HEK293 (cell line): ENCODE measurements at regions not wholly inside any gene's neighbourhood (a gene's known extent, or its start where the extent isn't known, plus 50 kb on each side); places are given as distances from the start of the nearest gene placed in this dataset.

Experiments
- CTCF ChIA-PET: fragments of 350-600 bp; formaldehyde crosslinking; extraction: SDS; loops from one replicate; lab custom pipeline; 2021; ENCODE audit warnings: antibody characterized with exemption; lab: Yijun Ruan, JAX
- POLR2A ChIA-PET: fragments of 300-600 bp; formaldehyde crosslinking; extraction: SDS; loops from one replicate; lab custom pipeline; 2020; ENCODE audit warnings: antibody characterized with exemption, inconsistent platforms; lab: Yijun Ruan, JAX
- H3K27ac ChIP-seq: fragments of 200-500 bp; sonication (Bioruptor generic); 2 replicates; pipeline ENCODE4 v1.5.1; 2014; ENCODE audit warnings: low read depth, low read length, control low read depth, inconsistent platforms; ENCODE audit errors: extremely low read depth
- H3K36me3 ChIP-seq, 2 experiments: fragments of 200-500 bp in 1 of 2; sonication (Bioruptor generic) in 1 of 2; 1 replicate in 1 of 2; 2 replicates in 1 of 2; pipeline ENCODE4 v1.5.1; 2014 to 2017; ENCODE audit warnings: inconsistent platforms in 2 of 2, low read length in 2 of 2; ENCODE audit not compliant: control insufficient read depth in 2 of 2, insufficient read depth in 1 of 2
- H3K4me1 ChIP-seq: fragments of 200-500 bp; sonication (Bioruptor generic); 2 replicates; pipeline ENCODE4 v1.5.1; 2014; ENCODE audit warnings: mild to moderate bottlenecking, low read length, inconsistent platforms; ENCODE audit not compliant: control insufficient read depth, insufficient read depth
- H3K4me3 ChIP-seq: 2 replicates; pipeline ENCODE4 v1.5.1; 2011; ENCODE audit warnings: low read depth, mild to moderate bottlenecking, control low read depth, low read length, moderate library complexity
- H3K9me3 ChIP-seq: fragments of 200-500 bp; sonication (Bioruptor generic); 2 replicates; pipeline ENCODE4 v1.5.1; 2014; ENCODE audit warnings: low read depth, low read length, inconsistent platforms; ENCODE audit not compliant: control insufficient read depth, insufficient read depth
- OVOL3 ChIP-seq: fragments of 450-650 bp; formaldehyde crosslinking; IDR thresholded peaks from 2 replicates; pipeline ENCODE4 v1.5.1; 2016; ENCODE audit warnings: missing biosample characterization, missing genetic modification characterization
- PBX3 ChIP-seq: sonication (generic); formaldehyde crosslinking; IDR thresholded peaks from 2 replicates; pipeline ENCODE4 v1.8.1; 2022; ENCODE audit warnings: mild to moderate bottlenecking, moderate library complexity, missing genetic modification reagents
- TCF7L2 ChIP-seq: IDR thresholded peaks from 2 replicates; pipeline ENCODE4 v1.6.1; 2011; ENCODE audit warnings: low read depth, mild to moderate bottlenecking, inconsistent platforms, low read length, moderate library complexity, borderline replicate concordance
- ZBTB1 ChIP-seq: fragments of 450-650 bp; formaldehyde crosslinking; IDR thresholded peaks from 2 replicates; pipeline ENCODE4 v1.5.1; 2016; ENCODE audit warnings: missing biosample characterization, missing genetic modification characterization
- ZBTB17 ChIP-seq: fragments of 450-650 bp; formaldehyde crosslinking; IDR thresholded peaks from 2 replicates; pipeline ENCODE4 v1.5.1; 2016; ENCODE audit warnings: missing biosample characterization, missing genetic modification characterization
- ZBTB44 ChIP-seq: fragments of 450-650 bp; IDR thresholded peaks from 2 replicates; pipeline ENCODE4 v1.5.1; 2018; ENCODE audit warnings: missing biosample characterization, mild to moderate bottlenecking, missing genetic modification characterization
- ZBTB7A ChIP-seq: fragments of 450-650 bp; formaldehyde crosslinking; IDR thresholded peaks from 2 replicates; pipeline ENCODE4 v1.5.1; 2016; ENCODE audit warnings: low read depth, missing biosample characterization, missing genetic modification characterization
- ZFP3 ChIP-seq: fragments of 450-650 bp; formaldehyde crosslinking; IDR thresholded peaks from 2 replicates; pipeline ENCODE4 v1.5.1; 2016; ENCODE audit warnings: low read depth, missing biosample characterization, missing genetic modification characterization
- ZNF146 ChIP-seq: fragments of 450-650 bp; formaldehyde crosslinking; IDR thresholded peaks from 2 replicates; pipeline ENCODE4 v1.5.1; 2016; ENCODE audit warnings: missing biosample characterization, missing genetic modification characterization
- ZNF292 ChIP-seq: fragments of 450-650 bp; formaldehyde crosslinking; IDR thresholded peaks from 2 replicates; pipeline ENCODE4 v1.5.1; 2016; ENCODE audit warnings: low read depth, missing biosample characterization, missing genetic modification characterization, borderline replicate concordance
- ZNF324 ChIP-seq: fragments of 450-650 bp; formaldehyde crosslinking; IDR thresholded peaks from 2 replicates; pipeline ENCODE4 v1.5.1; 2016; ENCODE audit warnings: missing biosample characterization, missing genetic modification characterization
- ZNF335 ChIP-seq: fragments of 450-650 bp; formaldehyde crosslinking; conservative IDR thresholded peaks from 2 replicates; pipeline ENCODE4 v1.5.1; 2016; ENCODE audit warnings: missing biosample characterization, missing genetic modification characterization
- ZNF341 ChIP-seq: fragments of 450-650 bp; formaldehyde crosslinking; IDR thresholded peaks from 2 replicates; pipeline ENCODE4; 2016; ENCODE audit warnings: low read depth, missing biosample characterization, missing genetic modification characterization
- ZNF394 ChIP-seq: fragments of 450-650 bp; formaldehyde crosslinking; IDR thresholded peaks from 2 replicates; pipeline ENCODE4 v1.5.1; 2016; ENCODE audit warnings: missing biosample characterization, missing genetic modification characterization, mild to moderate bottlenecking, moderate library complexity, borderline replicate concordance
- ZNF423 ChIP-seq: fragments of 450-650 bp; formaldehyde crosslinking; IDR thresholded peaks from 2 replicates; pipeline ENCODE4 v1.5.1; 2016; ENCODE audit warnings: missing biosample characterization, missing genetic modification characterization
- ZNF473 ChIP-seq: fragments of 450-650 bp; formaldehyde crosslinking; IDR thresholded peaks from 2 replicates; pipeline ENCODE4 v1.5.1; 2017; ENCODE audit warnings: missing biosample characterization, missing genetic modification characterization
- ZNF488 ChIP-seq: fragments of 450-650 bp; formaldehyde crosslinking; IDR thresholded peaks from 2 replicates; pipeline ENCODE4 v1.5.1; 2016; ENCODE audit warnings: missing biosample characterization, missing genetic modification characterization
- ZNF513 ChIP-seq: fragments of 450-650 bp; IDR thresholded peaks from 2 replicates; pipeline ENCODE4 v1.5.1; 2018; ENCODE audit warnings: missing biosample characterization, missing genetic modification characterization
- ZNF521 ChIP-seq: fragments of 450-650 bp; formaldehyde crosslinking; IDR thresholded peaks from 2 replicates; pipeline ENCODE4 v1.5.1; 2017; ENCODE audit warnings: missing biosample characterization, mild to moderate bottlenecking, missing genetic modification characterization
- ZNF558 ChIP-seq: fragments of 450-650 bp; formaldehyde crosslinking; IDR thresholded peaks from 2 replicates; pipeline ENCODE4 v1.5.1; 2016; ENCODE audit warnings: missing biosample characterization, missing genetic modification characterization
- ZNF629 ChIP-seq: fragments of 450-650 bp; formaldehyde crosslinking; IDR thresholded peaks from 2 replicates; pipeline ENCODE4 v1.5.1; 2017; ENCODE audit warnings: missing biosample characterization, missing genetic modification characterization
- ZNF660 ChIP-seq: fragments of 450-650 bp; IDR thresholded peaks from 2 replicates; pipeline ENCODE4 v1.5.1; 2018; ENCODE audit warnings: missing biosample characterization, mild to moderate bottlenecking, missing genetic modification characterization
- ZNF747 ChIP-seq: fragments of 450-650 bp; formaldehyde crosslinking; IDR thresholded peaks from 2 replicates; pipeline ENCODE4 v1.5.1; 2016; ENCODE audit warnings: missing biosample characterization, missing genetic modification characterization
- ZNF837 ChIP-seq: fragments of 450-650 bp; formaldehyde crosslinking; IDR thresholded peaks from 2 replicates; pipeline ENCODE4 v1.5.1; 2016; ENCODE audit warnings: missing biosample characterization, missing genetic modification characterization
- TF ChIP-seq, protein P1 (sequence below): fragments of 450-650 bp; formaldehyde crosslinking; IDR thresholded peaks from 2 replicates; pipeline ENCODE4 v1.5.1; 2016; ENCODE audit warnings: missing biosample characterization, missing genetic modification characterization, low read depth

GRCh38 chr12:118521036-118521370 is 144.6 kb downstream of the SUDS3 start (continued):
- TF ChIP-seq ZNF513 (tag by site-specific recombination): no peak
- no peak for TF ChIP-seq ZNF473 (tag by site-specific recombination)
- no peak for TF ChIP-seq ZNF394
- TF ChIP-seq ZNF629 (tag by site-specific recombination): no peak

DNA sequence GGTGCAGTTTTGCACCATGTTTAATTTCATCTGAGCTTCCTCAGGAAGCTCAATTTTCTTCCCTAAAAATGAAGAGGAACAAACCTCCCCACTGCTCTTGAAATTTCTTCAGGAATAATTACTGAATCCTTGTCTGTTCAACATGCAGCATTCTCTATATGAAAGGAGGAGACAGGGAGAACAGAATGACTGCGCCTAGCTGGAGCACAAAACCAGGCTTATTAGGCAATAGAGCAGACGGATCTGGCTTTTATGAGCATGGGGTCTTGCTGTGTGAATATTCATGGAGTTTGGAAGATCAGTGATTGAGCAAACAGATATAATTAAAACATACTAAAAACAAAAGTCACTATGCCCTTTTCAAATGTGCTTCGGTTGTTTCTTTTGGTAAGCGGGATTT is 148.1 kb downstream of the SUDS3 start:
- ChIA-PET POLR2A (no interaction called here), CTCF (no interaction called here)
- no peaks in the 10 kb centered on the region for H3K36me3 ChIP-seq
- no peak overlapping the region for H3K27ac ChIP-seq
- H3K4me3 ChIP-seq: no peak overlapping the region
- H3K9me3 ChIP-seq: no peaks in the 10 kb centered on the region
- no peak for TF ChIP-seq ZNF521 (tag by site-specific recombination)
- TF ChIP-seq OVOL3 (tag by site-specific recombination): no peak
- no peak for TF ChIP-seq ZBTB7A
- TF ChIP-seq ZBTB17 (tag by site-specific recombination): no peak
- TF ChIP-seq ZNF292 (tag by site-specific recombination): no peak
- TF ChIP-seq ZNF747 (tag by site-specific recombination): no peak
- TF ChIP-seq ZNF146 (tag by site-specific recombination): no peak
- TF ChIP-seq ZBTB1 (tag by site-specific recombination): no peak
- TF ChIP-seq ZNF324: no peak
- no peak for TF ChIP-seq ZNF423
- no peak for TF ChIP-seq ZNF837 (tag by site-specific recombination)
- no peaks in the 10 kb centered on the region for H3K4me1 ChIP-seq

GRCh38 chr12:118525216-118525615 is 148.9 kb downstream of the SUDS3 start:
- no peak for TF ChIP-seq PBX3 (CRISPR knock-in tag)
- TF ChIP-seq, protein P1, sequence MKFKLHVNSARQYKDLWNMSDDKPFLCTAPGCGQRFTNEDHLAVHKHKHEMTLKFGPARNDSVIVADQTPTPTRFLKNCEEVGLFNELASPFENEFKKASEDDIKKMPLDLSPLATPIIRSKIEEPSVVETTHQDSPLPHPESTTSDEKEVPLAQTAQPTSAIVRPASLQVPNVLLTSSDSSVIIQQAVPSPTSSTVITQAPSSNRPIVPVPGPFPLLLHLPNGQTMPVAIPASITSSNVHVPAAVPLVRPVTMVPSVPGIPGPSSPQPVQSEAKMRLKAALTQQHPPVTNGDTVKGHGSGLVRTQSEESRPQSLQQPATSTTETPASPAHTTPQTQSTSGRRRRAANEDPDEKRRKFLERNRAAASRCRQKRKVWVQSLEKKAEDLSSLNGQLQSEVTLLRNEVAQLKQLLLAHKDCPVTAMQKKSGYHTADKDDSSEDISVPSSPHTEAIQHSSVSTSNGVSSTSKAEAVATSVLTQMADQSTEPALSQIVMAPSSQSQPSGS (tag by site-specific recombination): peak; percentile 52; the same call in 1 of the 2 replicates
- TF ChIP-seq, all 188 proteins: peak for 1
- Histone ChIP-seq H3K36me3 (no peaks in the 10 kb centered on the region), H3K4me3 (no peak overlapping the region), H3K4me1 (no peaks in the 10 kb centered on the region), H3K9me3 (no peaks in the 10 kb centered on the region), H3K27ac (no peak overlapping the region)
- ChIA-PET POLR2A (no interaction called here), CTCF (no interaction called here)

- POLR2A ChIA-PET: no interaction called here
- CTCF ChIA-PET: no interaction called here
- Histone ChIP-seq H3K9me3 (no peaks in the 10 kb centered on the region), H3K36me3 (no peaks in the 10 kb centered on the region), H3K4me3 (no peak overlapping the region), H3K27ac (no peak overlapping the region), H3K4me1 (no peaks in the 10 kb centered on the region)
- TF ChIP-seq ZNF335 (no peak), ZFP3 (no peak), ZNF488 (no peak), ZBTB44 (tag by site-specific recombination) (no peak), ZNF558 (no peak), ZNF341 (tag by site-specific recombination) (no peak), ZNF660 (no peak), TCF7L2 (no peak)
These were observed 150.1 kb downstream of the SUDS3 start for GRCh38 chr12:118526255-118527095.
